B cell (primary cell): ENCODE measurements at regions not wholly inside any gene's neighbourhood (a gene's known extent, or its start where the extent isn't known, plus 50 kb on each side); places are given as distances from the start of the nearest gene placed in this dataset.

ENCODE experiments used
- ATAC-seq: fragments of 200-7000 bp; cut with Tn5 transposase; one replicate; pipeline ENCODE4 v1.10.0; 2021; ENCODE audit warnings: low read depth, mild to moderate bottlenecking, moderate number of reproducible peaks, moderate library complexity
- CTCF ChIA-PET: fragments of 350-600 bp; sonication (Branson Sonifier 250); formaldehyde crosslinking; loops from one replicate; lab custom pipeline; 2021; ENCODE audit warnings: antibody characterized with exemption, inconsistent platforms; lab: Charles Lee
- POLR2A ChIA-PET: fragments of 350-600 bp; sonication (Branson Sonifier 250); formaldehyde crosslinking; loops from one replicate; lab custom pipeline; 2021; ENCODE audit warnings: antibody characterized with exemption; lab: Charles Lee
- DNase-seq: peaks from one replicate; pipeline ENCODE4 v3.0.0; 2013
- H2AFZ ChIP-seq: 2 replicates; pipeline ENCODE4 v1.6.1; 2012; ENCODE audit warnings: mild to moderate bottlenecking, low read depth, low read length; ENCODE audit not compliant: insufficient read depth, poor library complexity, severe bottlenecking
- H3K27ac ChIP-seq, 2 donors: 1 replicate in 1 of 2; 2 replicates in 1 of 2; pipeline ENCODE4 v1.5.1; 2012 to 2013; ENCODE audit warnings: low read length in 2 of 2, mild to moderate bottlenecking in 2 of 2, moderate library complexity in 1 of 2
- H3K27me3 ChIP-seq, 4 experiments: fragments of 200-600 bp in 1 of 4; sonication (generic) in 1 of 4; replicated peaks in 1 of 4; 1 replicate in 2 of 4; 2 replicates in 2 of 4; pipeline versions ENCODE4 v1.6.1 to v1.7.0; 2013 to 2016; ENCODE audit warnings: low read length in 3 of 4, mild to moderate bottlenecking in 2 of 4, mixed read lengths in 1 of 4, moderate library complexity in 1 of 4; ENCODE audit not compliant: insufficient read depth in 4 of 4, control insufficient read depth in 3 of 4; ENCODE audit errors: control extremely low read depth in 1 of 4
- H3K36me3 ChIP-seq, 2 experiments: replicated peaks in 1 of 2; 1 replicate in 1 of 2; 2 replicates in 1 of 2; pipeline versions ENCODE4 v1.6.1 to v1.7.1; 2013; ENCODE audit warnings: low read length in 1 of 2; ENCODE audit not compliant: insufficient read depth in 2 of 2, control insufficient read depth in 1 of 2; ENCODE audit errors: control extremely low read depth in 1 of 2, extremely low read depth in 1 of 2
- H3K4me1 ChIP-seq, 2 donors: fragments of 200-600 bp in 1 of 2; sonication (generic) in 1 of 2; 1 replicate in 1 of 2; 2 replicates in 1 of 2; pipeline versions ENCODE4 v1.5.1 to v1.6.1; 2013 to 2017; ENCODE audit warnings: low read length in 2 of 2; ENCODE audit not compliant: control insufficient read depth in 2 of 2, insufficient read depth in 2 of 2
- H3K4me2 ChIP-seq: replicated peaks from 2 replicates; pipeline ENCODE3; 2012; ENCODE audit warnings: mild to moderate bottlenecking, low read depth, low read length; ENCODE audit not compliant: poor library complexity, severe bottlenecking
- H3K4me3 ChIP-seq, 5 experiments: fragments of 200-600 bp in 1 of 5; sonication (generic) in 1 of 5; 1 replicate in 3 of 5; 2 replicates in 2 of 5; pipeline versions ENCODE4 v1.5.1 to v1.7.0; 2011 to 2016; ENCODE audit warnings: low read length in 4 of 5, mild to moderate bottlenecking in 4 of 5, low read depth in 2 of 5, control low read depth in 1 of 5, moderate library complexity in 1 of 5; ENCODE audit not compliant: insufficient read depth in 1 of 5; ENCODE audit errors: control extremely low read depth in 1 of 5, extremely low read depth in 1 of 5
- H3K79me2 ChIP-seq: fragments of 200-600 bp; sonication (generic); one replicate; pipeline ENCODE4 v1.6.0; 2016; ENCODE audit warnings: low read length; ENCODE audit not compliant: control insufficient read depth, insufficient read depth
- H3K9ac ChIP-seq: fragments of 200-600 bp; sonication (generic); 2 replicates; pipeline ENCODE4 v1.6.1; 2017; ENCODE audit warnings: mild to moderate bottlenecking, low read length, moderate library complexity
- H3K9me3 ChIP-seq, 3 donors: one replicate each; pipeline versions ENCODE4 v1.6.1 to v1.7.1; 2013; ENCODE audit warnings: low read length in 2 of 3; ENCODE audit not compliant: control insufficient read depth in 2 of 3, insufficient read depth in 1 of 3; ENCODE audit errors: control extremely low read depth in 1 of 3
- H4K20me1 ChIP-seq: 2 replicates; pipeline ENCODE4 v1.6.0; 2012; ENCODE audit warnings: mild to moderate bottlenecking, low read length; ENCODE audit not compliant: insufficient read depth, control insufficient read depth, poor library complexity, severe bottlenecking
- H3K27ac Mint-ChIP-seq: one replicate; pipeline ENCODE4 v1.8.0; 2021; ENCODE audit warnings: mixed read lengths
- H3K27me3 Mint-ChIP-seq: one replicate; pipeline ENCODE4 v1.8.0; 2021; ENCODE audit warnings: mixed read lengths
- H3K4me1 Mint-ChIP-seq: one replicate; pipeline ENCODE4 v1.8.0; 2021; ENCODE audit warnings: mixed read lengths
- H3K4me3 Mint-ChIP-seq: one replicate; pipeline ENCODE4 v1.8.0; 2021; ENCODE audit warnings: mixed read lengths
- H3K9me3 Mint-ChIP-seq: one replicate; pipeline ENCODE4 v1.8.0; 2022; ENCODE audit warnings: mixed read lengths; ENCODE audit not compliant: insufficient read depth
- EZH2 ChIP-seq: IDR thresholded peaks from 2 replicates; pipeline ENCODE4 v1.6.1; 2012; ENCODE audit warnings: borderline replicate concordance, low read depth, mild to moderate bottlenecking, moderate library complexity, low read length; ENCODE audit not compliant: insufficient read depth, poor library complexity, severe bottlenecking
- WGBS: methylation state at CpG from one replicate; pipeline ENCODE4 v1.1.5; 2013; ENCODE audit warnings: missing lambda C conversion rate; ENCODE audit not compliant: insufficient coverage; 5-methylcytosine and 5-hydroxymethylcytosine counted together
- intact Hi-C: fragments of 100-400 bp; cut with micrococcal nuclease; formaldehyde crosslinking; loops from one replicate; pipeline ENCODE4 v1.10.0; 2022
- TF ChIP-seq, protein P1 (sequence below): fragments of 200-600 bp; IDR thresholded peaks from one replicate; pipeline ENCODE4 v1.8.0; 2022; ENCODE audit warnings: antibody characterized with exemption, mild to moderate bottlenecking

- WGBS, result 82% methylated on average over 3 of the region's 5 CpGs
- Histone ChIP-seq H3K79me2 (no peaks in the 10 kb centered on the region), H2AFZ (no peak overlapping the region), H3K4me2 (no peak overlapping the region), H4K20me1 (no peaks in the 10 kb centered on the region), H3K9me3 (peaks cover 0 to 14% (median 0%) of the 10 kb centered on the region in 3 donors), H3K36me3 (no peaks in the 10 kb centered on the region), H3K4me1 (no peaks in the 10 kb centered on the region), H3K4me3 (no peak overlapping the region), H3K27ac (no peak overlapping the region), H3K9ac (no peak overlapping the region), H3K27me3 (no peaks in the 10 kb centered on the region)
- H3K9me3 Mint-ChIP-seq, result peaks cover 1% of the 10 kb centered on the region
- TF ChIP-seq, protein P1, sequence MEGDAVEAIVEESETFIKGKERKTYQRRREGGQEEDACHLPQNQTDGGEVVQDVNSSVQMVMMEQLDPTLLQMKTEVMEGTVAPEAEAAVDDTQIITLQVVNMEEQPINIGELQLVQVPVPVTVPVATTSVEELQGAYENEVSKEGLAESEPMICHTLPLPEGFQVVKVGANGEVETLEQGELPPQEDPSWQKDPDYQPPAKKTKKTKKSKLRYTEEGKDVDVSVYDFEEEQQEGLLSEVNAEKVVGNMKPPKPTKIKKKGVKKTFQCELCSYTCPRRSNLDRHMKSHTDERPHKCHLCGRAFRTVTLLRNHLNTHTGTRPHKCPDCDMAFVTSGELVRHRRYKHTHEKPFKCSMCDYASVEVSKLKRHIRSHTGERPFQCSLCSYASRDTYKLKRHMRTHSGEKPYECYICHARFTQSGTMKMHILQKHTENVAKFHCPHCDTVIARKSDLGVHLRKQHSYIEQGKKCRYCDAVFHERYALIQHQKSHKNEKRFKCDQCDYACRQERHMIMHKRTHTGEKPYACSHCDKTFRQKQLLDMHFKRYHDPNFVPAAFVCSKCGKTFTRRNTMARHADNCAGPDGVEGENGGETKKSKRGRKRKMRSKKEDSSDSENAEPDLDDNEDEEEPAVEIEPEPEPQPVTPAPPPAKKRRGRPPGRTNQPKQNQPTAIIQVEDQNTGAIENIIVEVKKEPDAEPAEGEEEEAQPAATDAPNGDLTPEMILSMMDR, result no peak
- TF ChIP-seq EZH2, result no peak
- CTCF ChIA-PET, result no interaction called here
- no peaks in the 10 kb centered on the region for H3K4me1 Mint-ChIP-seq
- no peak overlapping the region for H3K27ac Mint-ChIP-seq
- H3K4me3 Mint-ChIP-seq, result no peak overlapping the region
- intact Hi-C loops, result no loop called here
- no peak for ATAC-seq
- no peak for DNase-seq
- no peaks in the 10 kb centered on the region for H3K27me3 Mint-ChIP-seq
- POLR2A ChIA-PET, result no interaction called here
These were observed 306.1 kb downstream of the ABCC12 start for GRCh38 chr16:47849736-47850135.

GRCh38 chr16:47848421-47849109 is 307.2 kb downstream of the ABCC12 start:
- Histone ChIP-seq H3K27me3 (no peaks in the 10 kb centered on the region), H3K4me1 (no peaks in the 10 kb centered on the region), H3K4me2 (no peak overlapping the region), H2AFZ (no peak overlapping the region), H3K27ac (no peak overlapping the region), H3K9me3 (peaks cover 0 to 4% (median 0%) of the 10 kb centered on the region in 3 donors), H4K20me1 (no peaks in the 10 kb centered on the region), H3K36me3 (no peaks in the 10 kb centered on the region), H3K9ac (no peak overlapping the region), H3K4me3 (no peak overlapping the region), H3K79me2 (no peaks in the 10 kb centered on the region)
- Mint-ChIP-seq H3K4me1 (no peaks in the 10 kb centered on the region), H3K27me3 (no peaks in the 10 kb centered on the region), H3K9me3 (no peaks in the 10 kb centered on the region), H3K4me3 (no peak overlapping the region), H3K27ac (no peak overlapping the region)
- WGBS, result 73% methylated on average over 3 of the region's 5 CpGs
- intact Hi-C loops, result no loop called here
- CTCF ChIA-PET, result no interaction called here
- TF ChIP-seq, protein P1, result no peak
- TF ChIP-seq EZH2, result no peak
- POLR2A ChIA-PET, result no interaction called here
- ATAC-seq (no peak), DNase-seq (no peak)
